ENCODE measurements at regions not wholly inside any gene's neighbourhood (a gene's known extent, or its start where the extent isn't known, plus 50 kb on each side); places are given as distances from the start of the nearest gene placed in this dataset.

DNA sequence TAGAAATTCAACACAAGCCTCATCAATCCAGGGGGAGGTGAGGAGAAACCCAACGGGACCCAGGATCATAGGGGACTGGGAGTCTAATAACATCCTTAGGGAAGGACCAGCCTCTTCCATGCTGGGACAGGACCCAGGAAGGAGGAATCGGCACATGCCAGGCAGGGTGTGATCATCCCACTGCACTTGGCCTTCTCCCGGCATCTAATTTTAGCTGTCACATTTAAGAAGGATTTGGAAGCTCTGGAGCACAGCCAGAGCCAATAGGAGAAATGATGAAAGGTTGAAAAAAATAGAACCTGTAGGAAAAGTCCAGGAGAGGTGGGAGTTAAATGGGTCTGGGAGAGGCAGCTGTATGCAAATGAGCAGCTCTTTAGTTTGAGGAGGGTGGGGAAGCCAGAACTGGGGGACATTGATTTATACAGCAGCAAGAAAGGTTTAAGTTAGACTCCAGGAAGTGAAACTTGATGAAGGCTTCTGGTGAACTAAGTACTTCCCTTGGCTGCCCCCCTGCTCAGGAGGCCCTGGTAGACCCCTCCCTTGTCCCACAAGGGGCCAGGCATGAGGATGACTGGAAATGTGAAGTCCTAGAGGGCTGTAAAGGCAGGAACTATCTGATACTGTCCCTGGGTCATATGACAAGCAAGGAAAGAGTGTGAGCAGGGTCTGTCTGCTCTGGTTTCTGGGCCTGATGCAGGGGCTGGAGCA lies 260.3 kb downstream of the LRFN2 start:
- H3K27me3 ChIP-seq = no peaks in the 10 kb centered on the region

DNA sequence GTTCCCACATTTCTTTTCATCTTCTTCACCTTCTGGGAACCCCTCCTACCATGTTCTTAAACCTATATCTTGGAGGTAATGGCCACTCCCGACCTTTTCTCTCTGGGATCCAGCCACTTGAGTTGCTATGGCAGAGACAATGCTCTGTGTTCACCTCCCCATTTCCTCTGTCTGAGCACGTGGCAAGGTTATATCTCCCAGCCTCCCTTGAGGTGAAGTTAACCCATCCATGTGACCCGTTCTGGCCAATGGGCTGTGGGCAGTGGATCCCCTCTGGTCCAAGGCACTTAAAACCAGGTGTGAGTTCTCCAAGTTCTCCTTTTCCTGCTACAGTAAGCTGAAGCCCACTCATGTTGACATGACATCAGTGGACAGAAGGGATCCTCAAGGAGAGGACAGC lies 261.4 kb downstream of the LRFN2 start:
- DNase-seq = no peak
- no peak overlapping the region for H3K27ac ChIP-seq
- H3K27me3 ChIP-seq = no peaks in the 10 kb centered on the region
- H3K36me3 ChIP-seq = no peaks in the 10 kb centered on the region
- no peak overlapping the region for H3K4me3 ChIP-seq
- H3K9me3 ChIP-seq = no peaks in the 10 kb centered on the region
- H3K9ac ChIP-seq (ENCODE audit: low read depth in 2 of 2, low read length in 2 of 2) = no peak overlapping the region
- TF ChIP-seq, protein P1, sequence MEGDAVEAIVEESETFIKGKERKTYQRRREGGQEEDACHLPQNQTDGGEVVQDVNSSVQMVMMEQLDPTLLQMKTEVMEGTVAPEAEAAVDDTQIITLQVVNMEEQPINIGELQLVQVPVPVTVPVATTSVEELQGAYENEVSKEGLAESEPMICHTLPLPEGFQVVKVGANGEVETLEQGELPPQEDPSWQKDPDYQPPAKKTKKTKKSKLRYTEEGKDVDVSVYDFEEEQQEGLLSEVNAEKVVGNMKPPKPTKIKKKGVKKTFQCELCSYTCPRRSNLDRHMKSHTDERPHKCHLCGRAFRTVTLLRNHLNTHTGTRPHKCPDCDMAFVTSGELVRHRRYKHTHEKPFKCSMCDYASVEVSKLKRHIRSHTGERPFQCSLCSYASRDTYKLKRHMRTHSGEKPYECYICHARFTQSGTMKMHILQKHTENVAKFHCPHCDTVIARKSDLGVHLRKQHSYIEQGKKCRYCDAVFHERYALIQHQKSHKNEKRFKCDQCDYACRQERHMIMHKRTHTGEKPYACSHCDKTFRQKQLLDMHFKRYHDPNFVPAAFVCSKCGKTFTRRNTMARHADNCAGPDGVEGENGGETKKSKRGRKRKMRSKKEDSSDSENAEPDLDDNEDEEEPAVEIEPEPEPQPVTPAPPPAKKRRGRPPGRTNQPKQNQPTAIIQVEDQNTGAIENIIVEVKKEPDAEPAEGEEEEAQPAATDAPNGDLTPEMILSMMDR (IDR thresholded peaks at IDR 0.05) = no peak
- intact Hi-C loops (cut with DNase I) = loop anchor here (5.0 kb wide), 2 partner anchors 262 to 522 kb away; partner anchors contain the start of gene LRFN2
- H3K4me1 ChIP-seq = no peaks in the 10 kb centered on the region

More for the DNA sequence above, 260.3 kb downstream of the LRFN2 start:
- DNase-seq = no peak
- Histone ChIP-seq H3K36me3 (no peaks in the 10 kb centered on the region), H3K9ac (ENCODE audit: low read depth in 2 of 2, low read length in 2 of 2) (no peak overlapping the region), H3K9me3 (no peaks in the 10 kb centered on the region), H3K27ac (no peak overlapping the region), H3K4me1 (no peaks in the 10 kb centered on the region), H3K4me3 (no peak overlapping the region)
- intact Hi-C loops (cut with DNase I) = loop anchor here (5.0 kb wide), 2 partner anchors 260 to 520 kb away; partner anchors contain the start of gene LRFN2
- TF ChIP-seq, protein P1 (IDR thresholded peaks at IDR 0.05) = no peak

DNA sequence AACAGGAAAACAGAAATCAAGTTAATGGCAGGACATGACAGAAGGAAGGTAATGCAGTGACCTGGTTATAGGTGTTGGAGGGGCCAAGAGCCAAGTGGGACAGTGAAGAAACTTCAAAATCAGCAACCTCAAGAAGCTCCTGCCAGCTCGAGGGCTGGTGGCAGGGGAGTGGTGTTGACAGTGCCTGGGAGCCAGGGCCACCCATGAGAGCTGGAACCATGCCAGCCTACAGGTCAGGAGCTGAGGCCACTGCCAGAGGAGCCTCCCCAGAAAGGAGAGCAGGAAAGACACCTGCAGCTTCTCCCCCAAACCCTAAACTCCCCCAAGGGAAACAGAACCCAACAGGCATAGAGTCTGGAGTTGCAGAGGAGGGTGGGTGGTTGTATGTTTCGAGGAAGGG lies 262.1 kb downstream of the LRFN2 start:
- no peak overlapping the region for H3K4me3 ChIP-seq
- H3K27me3 ChIP-seq = no peaks in the 10 kb centered on the region
- H3K9ac ChIP-seq (ENCODE audit: low read depth in 2 of 2, low read length in 2 of 2) = no peak overlapping the region
- intact Hi-C loops (cut with DNase I) = loop anchor here (5.0 kb wide), 2 partner anchors 262 to 522 kb away; partner anchors contain the start of gene LRFN2
- no peak for DNase-seq
- H3K36me3 ChIP-seq = no peaks in the 10 kb centered on the region
- TF ChIP-seq, protein P1 (IDR thresholded peaks at IDR 0.05) = no peak
- H3K4me1 ChIP-seq = no peaks in the 10 kb centered on the region
- no peaks in the 10 kb centered on the region for H3K9me3 ChIP-seq
- no peak overlapping the region for H3K27ac ChIP-seq

DNA sequence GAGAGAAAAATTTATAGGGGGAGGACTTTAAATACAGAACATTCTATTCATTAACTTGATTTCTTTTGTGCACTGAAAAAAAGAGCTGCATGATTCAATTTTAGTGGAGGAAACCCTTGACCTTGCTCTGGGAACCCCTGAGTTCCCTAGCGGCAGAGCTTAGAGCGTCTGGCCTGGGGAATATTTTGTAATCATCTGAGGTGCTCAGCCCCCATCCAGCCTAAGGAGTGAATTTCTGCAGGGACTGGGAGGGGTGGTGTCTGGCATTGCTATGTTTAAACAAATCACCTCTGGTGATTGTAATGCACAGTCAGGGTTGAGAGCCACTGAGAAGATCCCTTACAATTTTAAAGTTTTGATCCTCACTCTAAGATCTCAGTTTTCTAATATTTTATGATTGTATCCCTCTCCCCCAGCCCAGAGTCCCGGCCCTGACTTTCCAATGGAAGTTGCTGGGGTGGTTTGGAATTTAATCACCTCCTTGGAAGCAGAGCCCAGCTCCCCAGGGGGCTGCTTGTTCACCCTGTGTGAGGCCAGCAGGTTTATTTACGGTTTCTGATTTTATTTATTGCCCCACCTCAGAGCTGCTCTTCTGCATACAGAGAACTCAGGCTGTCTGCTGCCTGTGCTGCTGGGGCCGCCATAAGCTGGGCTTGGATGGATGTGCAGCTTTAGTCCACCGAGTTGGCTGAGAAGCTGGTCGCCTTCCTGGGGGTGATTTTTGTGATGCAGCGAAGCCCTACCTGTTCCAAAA lies 263.1 kb downstream of the LRFN2 start:
- H3K36me3 ChIP-seq = no peaks in the 10 kb centered on the region
- H3K4me1 ChIP-seq = no peaks in the 10 kb centered on the region
- H3K27ac ChIP-seq = no peak overlapping the region
- no peak overlapping the region for H3K9ac ChIP-seq (ENCODE audit: low read depth in 2 of 2, low read length in 2 of 2)
- no peak for DNase-seq
- TF ChIP-seq, protein P1 (IDR thresholded peaks at IDR 0.05) = no peak
- no peak overlapping the region for H3K4me3 ChIP-seq
- intact Hi-C loops (cut with DNase I) = no loop called here
- no peaks in the 10 kb centered on the region for H3K9me3 ChIP-seq
- H3K27me3 ChIP-seq = no peaks in the 10 kb centered on the region

DNA sequence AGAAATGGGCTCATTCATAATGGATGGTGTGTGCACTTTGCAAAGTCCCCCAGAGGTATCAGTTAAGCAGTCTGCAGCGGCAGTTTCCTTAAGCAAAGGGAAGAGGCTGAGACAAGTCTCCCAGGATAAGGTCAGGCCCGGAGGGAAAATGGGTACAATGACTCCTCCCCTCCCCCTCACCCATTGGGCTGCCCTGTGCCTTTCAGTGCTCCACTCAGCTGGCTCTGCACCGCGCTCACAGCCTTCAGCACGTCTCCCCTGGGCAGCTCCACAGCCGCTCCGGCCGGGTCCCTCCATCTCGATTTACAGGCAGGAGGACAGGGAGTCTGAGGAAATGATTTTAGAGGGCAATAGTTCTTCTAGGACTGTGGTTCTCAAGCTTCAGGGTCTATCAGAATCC lies 264.8 kb downstream of the LRFN2 start:
- Histone ChIP-seq H3K9me3 (no peaks in the 10 kb centered on the region), H3K4me1 (no peaks in the 10 kb centered on the region), H3K36me3 (no peaks in the 10 kb centered on the region), H3K27me3 (no peaks in the 10 kb centered on the region), H3K9ac (ENCODE audit: low read depth in 2 of 2, low read length in 2 of 2) (no peak overlapping the region), H3K4me3 (no peak overlapping the region), H3K27ac (no peak overlapping the region)
- DNase-seq = no peak
- TF ChIP-seq, protein P1 (IDR thresholded peaks at IDR 0.05) = no peak
- intact Hi-C loops (cut with DNase I) = no loop called here
